ENCODE measurements at regions not wholly inside any gene's neighbourhood (a gene's known extent, or its start where the extent isn't known, plus 50 kb on each side); places are given as distances from the start of the nearest gene placed in this dataset.
A peak's percentile ranks its signal among the peaks of the same experiment; 100 is the strongest.

- Histone ChIP-seq H3K27ac (replicated peaks in 1 of 4) (no peak overlapping the region), H3K4me3 (no peak overlapping the region), H3K27me3 (no peaks in the 10 kb centered on the region), H3K36me3 (no peaks in the 10 kb centered on the region), H3K9me3 (no peaks in the 10 kb centered on the region), H3K4me1 (peaks cover 0 to 15% (median 13%) of the 10 kb centered on the region in 4 donors)
- TF ChIP-seq CTCF (IDR thresholded peaks at IDR 0.05) (no peak), EP300 (IDR thresholded peaks at IDR 0.05) (no peak), POLR2A (IDR thresholded peaks at IDR 0.05; ENCODE audit: low read depth) (no peak), POLR2AphosphoS5 (IDR thresholded peaks at IDR 0.05) (no peak)
- intact Hi-C loops (cut with DNase I), result no loop called here
- 85% methylated on average over 5 of the region's 5 CpGs for WGBS
- no peak for DNase-seq (ENCODE audit: extremely low spot score)
These were observed 445.5 kb downstream of the PREX1 start for GRCh38 chr20:48382304-48382703.

GRCh38 chr20:48381353-48382120 is 446.3 kb downstream of the PREX1 start:
- Histone ChIP-seq H3K27ac (replicated peaks in 1 of 4) (peak overlapping the region; percentile 20 to 35 (median 34)), H3K36me3 (no peaks in the 10 kb centered on the region), H3K9me3 (no peaks in the 10 kb centered on the region), H3K4me1 (peaks cover 0 to 15% (median 13%) of the 10 kb centered on the region in 4 donors), H3K4me3 (no peak overlapping the region), H3K27me3 (no peaks in the 10 kb centered on the region)
- WGBS, result 66% methylated on average over 11 of the region's 12 CpGs
- DNase-seq (ENCODE audit: extremely low spot score), result no peak
- no peak for TF ChIP-seq POLR2A (IDR thresholded peaks at IDR 0.05; ENCODE audit: low read depth)
- no peak for TF ChIP-seq CTCF (IDR thresholded peaks at IDR 0.05)
- no peak for TF ChIP-seq POLR2AphosphoS5 (IDR thresholded peaks at IDR 0.05)
- TF ChIP-seq EP300 (IDR thresholded peaks at IDR 0.05), result no peak
- intact Hi-C loops (cut with DNase I), result no loop called here

GRCh38 chr20:48380661-48381060 is 447.1 kb downstream of the PREX1 start:
- Histone ChIP-seq H3K4me3 (no peak overlapping the region), H3K27ac (replicated peaks in 1 of 4) (peak overlapping the region; percentile 20 to 35 (median 34)), H3K9me3 (no peaks in the 10 kb centered on the region), H3K36me3 (no peaks in the 10 kb centered on the region), H3K27me3 (no peaks in the 10 kb centered on the region), H3K4me1 (peaks cover 0 to 15% (median 13%) of the 10 kb centered on the region in 4 donors)
- WGBS, result 84% methylated on average over 4 of the region's 4 CpGs
- no peak for TF ChIP-seq EP300 (IDR thresholded peaks at IDR 0.05)
- TF ChIP-seq POLR2A (IDR thresholded peaks at IDR 0.05; ENCODE audit: low read depth), result no peak
- TF ChIP-seq POLR2AphosphoS5 (IDR thresholded peaks at IDR 0.05), result no peak
- no peak for DNase-seq (ENCODE audit: extremely low spot score)
- intact Hi-C loops (cut with DNase I), result no loop called here

GRCh38 chr20:48378976-48379675 is 448.7 kb downstream of the PREX1 start:
- 74% methylated on average over 8 of the region's 8 CpGs for WGBS
- no peak for DNase-seq (ENCODE audit: extremely low spot score)
- no peaks in the 10 kb centered on the region for H3K9me3 ChIP-seq
- intact Hi-C loops (cut with DNase I), result no loop called here
- H3K27ac ChIP-seq (replicated peaks in 1 of 4), result no peak overlapping the region
- H3K4me1 ChIP-seq, result peaks cover 8 to 25% (median 22%) of the 10 kb centered on the region in 4 donors
- no peak overlapping the region for H3K4me3 ChIP-seq
- H3K27me3 ChIP-seq, result no peaks in the 10 kb centered on the region
- H3K36me3 ChIP-seq, result no peaks in the 10 kb centered on the region
- TF ChIP-seq POLR2A (IDR thresholded peaks at IDR 0.05; ENCODE audit: low read depth) (no peak), EP300 (IDR thresholded peaks at IDR 0.05) (no peak), POLR2AphosphoS5 (IDR thresholded peaks at IDR 0.05) (no peak), CTCF (IDR thresholded peaks at IDR 0.05) (no peak)

GRCh38 chr20:48377940-48378339 is 449.9 kb downstream of the PREX1 start:
- Histone ChIP-seq H3K9me3 (no peaks in the 10 kb centered on the region), H3K4me3 (no peak overlapping the region), H3K36me3 (no peaks in the 10 kb centered on the region), H3K27me3 (no peaks in the 10 kb centered on the region), H3K4me1 (peaks cover 13 to 31% (median 29%) of the 10 kb centered on the region in 4 donors), H3K27ac (replicated peaks in 1 of 4) (no peak overlapping the region)
- intact Hi-C loops (cut with DNase I), result no loop called here
- WGBS, result 97% methylated on average over 2 of the region's 2 CpGs
- TF ChIP-seq CTCF (IDR thresholded peaks at IDR 0.05) (no peak), POLR2AphosphoS5 (IDR thresholded peaks at IDR 0.05) (no peak), EP300 (IDR thresholded peaks at IDR 0.05) (no peak), POLR2A (IDR thresholded peaks at IDR 0.05; ENCODE audit: low read depth) (no peak)
- no peak for DNase-seq (ENCODE audit: extremely low spot score)
